Stomach (tissue), 4 donors: ENCODE measurements at regions not wholly inside any gene's neighbourhood (a gene's known extent, or its start where the extent isn't known, plus 50 kb on each side); places are given as distances from the start of the nearest gene placed in this dataset.

ENCODE experiments used
- EP300 ChIP-seq: sonication (generic); formaldehyde crosslinking; IDR thresholded peaks from one replicate; pipeline ENCODE4 v1.6.1; 2017; ENCODE audit warnings: antibody characterized with exemption
- POLR2A ChIP-seq, 4 donors: fragments of 450-650 bp; IDR thresholded peaks; one replicate each; pipeline ENCODE4 v1.6.1; 2016; ENCODE audit warnings: antibody characterized with exemption in 4 of 4, control low read depth in 2 of 4, mild to moderate bottlenecking in 1 of 4, moderate library complexity in 1 of 4
- POLR2AphosphoS5 ChIP-seq, 3 donors: sonication (generic); formaldehyde crosslinking; IDR thresholded peaks; one replicate each; pipeline ENCODE4 v1.6.1; 2016; ENCODE audit warnings: antibody characterized with exemption in 3 of 3
- TF ChIP-seq, protein P1 (sequence below), 7 experiments: fragments of 450-650 bp in 4 of 7; fragments of 200-600 bp in 3 of 7; sonication (generic) in 3 of 7; IDR thresholded peaks; one replicate each; pipeline ENCODE4 v1.5.1; 2016 to 2019; ENCODE audit warnings: antibody characterized with exemption in 7 of 7, control low read depth in 2 of 7, mild to moderate bottlenecking in 1 of 7

DNA sequence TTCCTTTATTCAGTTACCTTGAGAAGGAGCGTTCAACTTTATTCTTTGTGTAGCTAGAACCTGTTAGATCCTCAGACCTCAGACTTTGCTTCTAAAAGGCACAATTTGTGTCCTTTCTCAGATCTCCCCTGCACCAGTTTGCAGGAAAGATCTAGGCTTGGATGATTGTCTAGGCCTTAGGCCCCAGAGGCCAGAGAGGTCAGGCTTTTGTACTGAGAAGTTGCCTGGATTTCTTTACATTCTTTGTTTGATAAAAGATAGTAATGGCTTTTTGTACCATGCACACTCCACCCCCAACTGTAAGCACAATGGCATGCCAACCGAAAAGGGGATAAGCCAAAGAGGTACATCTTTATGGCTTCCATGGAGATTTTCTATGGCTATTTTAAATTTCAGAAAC lies 719.6 kb upstream of the NR2F2 start:
- no peak for TF ChIP-seq POLR2A (IDR thresholded peaks at IDR 0.05)
- no peak for TF ChIP-seq POLR2AphosphoS5 (IDR thresholded peaks at IDR 0.05)
- TF ChIP-seq, protein P1, sequence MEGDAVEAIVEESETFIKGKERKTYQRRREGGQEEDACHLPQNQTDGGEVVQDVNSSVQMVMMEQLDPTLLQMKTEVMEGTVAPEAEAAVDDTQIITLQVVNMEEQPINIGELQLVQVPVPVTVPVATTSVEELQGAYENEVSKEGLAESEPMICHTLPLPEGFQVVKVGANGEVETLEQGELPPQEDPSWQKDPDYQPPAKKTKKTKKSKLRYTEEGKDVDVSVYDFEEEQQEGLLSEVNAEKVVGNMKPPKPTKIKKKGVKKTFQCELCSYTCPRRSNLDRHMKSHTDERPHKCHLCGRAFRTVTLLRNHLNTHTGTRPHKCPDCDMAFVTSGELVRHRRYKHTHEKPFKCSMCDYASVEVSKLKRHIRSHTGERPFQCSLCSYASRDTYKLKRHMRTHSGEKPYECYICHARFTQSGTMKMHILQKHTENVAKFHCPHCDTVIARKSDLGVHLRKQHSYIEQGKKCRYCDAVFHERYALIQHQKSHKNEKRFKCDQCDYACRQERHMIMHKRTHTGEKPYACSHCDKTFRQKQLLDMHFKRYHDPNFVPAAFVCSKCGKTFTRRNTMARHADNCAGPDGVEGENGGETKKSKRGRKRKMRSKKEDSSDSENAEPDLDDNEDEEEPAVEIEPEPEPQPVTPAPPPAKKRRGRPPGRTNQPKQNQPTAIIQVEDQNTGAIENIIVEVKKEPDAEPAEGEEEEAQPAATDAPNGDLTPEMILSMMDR (IDR thresholded peaks at IDR 0.05), result no peak
- no peak for TF ChIP-seq EP300
